Ovary (tissue), 7 donors: ENCODE measurements at regions not wholly inside any gene's neighbourhood (a gene's known extent, or its start where the extent isn't known, plus 50 kb on each side); places are given as distances from the start of the nearest gene placed in this dataset.

Source experiments
- DNase-seq, 5 donors: peaks; one replicate each; pipeline ENCODE4 v3.0.0-alpha.2; 2019 to 2020
- H3K27ac ChIP-seq, 2 donors: fragments of 200-600 bp; one replicate each; pipeline versions ENCODE4 v1.5.1 to v1.8.0; 2019 to 2022
- H3K27me3 ChIP-seq: fragments of 200-600 bp; one replicate; pipeline ENCODE4 v1.8.0; 2022
- H3K36me3 ChIP-seq: fragments of 200-600 bp; sonication (generic); one replicate; pipeline ENCODE4 v1.5.1; 2019
- H3K4me1 ChIP-seq: one replicate; pipeline ENCODE4 v1.8.1; 2013; ENCODE audit warnings: mild to moderate bottlenecking, moderate library complexity; ENCODE audit not compliant: insufficient read depth
- H3K4me3 ChIP-seq: fragments of 200-600 bp; sonication (generic); one replicate; pipeline ENCODE4 v1.5.1; 2017
- H3K9me3 ChIP-seq, 2 donors: fragments of 200-600 bp in 1 of 2; sonication (generic) in 1 of 2; one replicate each; pipeline versions ENCODE4 v1.5.1 to v1.8.1; 2013 to 2019; ENCODE audit warnings: mild to moderate bottlenecking in 1 of 2, moderate library complexity in 1 of 2
- EP300 ChIP-seq: sonication (generic); formaldehyde crosslinking; IDR thresholded peaks from one replicate; pipeline ENCODE4 v1.6.1; 2017; ENCODE audit warnings: antibody characterized with exemption
- POLR2A ChIP-seq: fragments of 450-650 bp; IDR thresholded peaks from one replicate; pipeline ENCODE4 v1.6.1; 2017; ENCODE audit warnings: antibody characterized with exemption, mild to moderate bottlenecking, moderate library complexity
- WGBS, 3 donors: extraction: QIAGEN DNeasy Blood & Tissue Kit in 1 of 3; methylation state at CpG; one replicate each; pipeline versions ENCODE4 v1.1.5 to v1.1.7; 2013 to 2017; 5-methylcytosine and 5-hydroxymethylcytosine counted together
- intact Hi-C, 4 donors: fragments of 100-400 bp; cut with DNase I; formaldehyde crosslinking; loops; one replicate each; pipeline versions ENCODE4 v1.11.0 to v1.15.1; 2022 to 2023
- TF ChIP-seq, protein P1 (sequence below), 3 donors: fragments of 450-650 bp in 2 of 3; fragments of 200-600 bp in 1 of 3; IDR thresholded peaks; one replicate each; pipeline versions ENCODE4 v1.5.1 to v1.8.0; 2016 to 2022; ENCODE audit warnings: antibody characterized with exemption in 3 of 3, mild to moderate bottlenecking in 1 of 3
- donor health status: DM: no; HTN: no; CAD: no; lungs with moderate emphysema.
- donor health status: DM: no; HTN: no; CAD: no.
- donor health status: Bipolar disorder and iron deficiency.
- donor health status: DM: no; HTN: no; CAD: no.
- donor health status: DM: yes; HTN: yes; CAD: no.

- DNase-seq = no peak
- no peak overlapping the region for H3K4me3 ChIP-seq
- H3K27ac ChIP-seq = no peak overlapping the region
- H3K36me3 ChIP-seq = no peaks in the 10 kb centered on the region
- H3K27me3 ChIP-seq = no peaks in the 10 kb centered on the region
- 88 to 94% (median 89%) methylated on average over 15 of the region's 15 CpGs for WGBS, 3 donors
- TF ChIP-seq, protein P1, sequence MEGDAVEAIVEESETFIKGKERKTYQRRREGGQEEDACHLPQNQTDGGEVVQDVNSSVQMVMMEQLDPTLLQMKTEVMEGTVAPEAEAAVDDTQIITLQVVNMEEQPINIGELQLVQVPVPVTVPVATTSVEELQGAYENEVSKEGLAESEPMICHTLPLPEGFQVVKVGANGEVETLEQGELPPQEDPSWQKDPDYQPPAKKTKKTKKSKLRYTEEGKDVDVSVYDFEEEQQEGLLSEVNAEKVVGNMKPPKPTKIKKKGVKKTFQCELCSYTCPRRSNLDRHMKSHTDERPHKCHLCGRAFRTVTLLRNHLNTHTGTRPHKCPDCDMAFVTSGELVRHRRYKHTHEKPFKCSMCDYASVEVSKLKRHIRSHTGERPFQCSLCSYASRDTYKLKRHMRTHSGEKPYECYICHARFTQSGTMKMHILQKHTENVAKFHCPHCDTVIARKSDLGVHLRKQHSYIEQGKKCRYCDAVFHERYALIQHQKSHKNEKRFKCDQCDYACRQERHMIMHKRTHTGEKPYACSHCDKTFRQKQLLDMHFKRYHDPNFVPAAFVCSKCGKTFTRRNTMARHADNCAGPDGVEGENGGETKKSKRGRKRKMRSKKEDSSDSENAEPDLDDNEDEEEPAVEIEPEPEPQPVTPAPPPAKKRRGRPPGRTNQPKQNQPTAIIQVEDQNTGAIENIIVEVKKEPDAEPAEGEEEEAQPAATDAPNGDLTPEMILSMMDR (IDR thresholded peaks at IDR 0.05) = no peak
- TF ChIP-seq POLR2A (no peak), EP300 (no peak)
- no peaks in the 10 kb centered on the region for H3K4me1 ChIP-seq
- intact Hi-C loops = no loop called here
- H3K9me3 ChIP-seq = no peaks in the 10 kb centered on the region
These were observed 307.5 kb upstream of the ANKRD30A start for GRCh38 chr10:36817898-36818297.

DNA sequence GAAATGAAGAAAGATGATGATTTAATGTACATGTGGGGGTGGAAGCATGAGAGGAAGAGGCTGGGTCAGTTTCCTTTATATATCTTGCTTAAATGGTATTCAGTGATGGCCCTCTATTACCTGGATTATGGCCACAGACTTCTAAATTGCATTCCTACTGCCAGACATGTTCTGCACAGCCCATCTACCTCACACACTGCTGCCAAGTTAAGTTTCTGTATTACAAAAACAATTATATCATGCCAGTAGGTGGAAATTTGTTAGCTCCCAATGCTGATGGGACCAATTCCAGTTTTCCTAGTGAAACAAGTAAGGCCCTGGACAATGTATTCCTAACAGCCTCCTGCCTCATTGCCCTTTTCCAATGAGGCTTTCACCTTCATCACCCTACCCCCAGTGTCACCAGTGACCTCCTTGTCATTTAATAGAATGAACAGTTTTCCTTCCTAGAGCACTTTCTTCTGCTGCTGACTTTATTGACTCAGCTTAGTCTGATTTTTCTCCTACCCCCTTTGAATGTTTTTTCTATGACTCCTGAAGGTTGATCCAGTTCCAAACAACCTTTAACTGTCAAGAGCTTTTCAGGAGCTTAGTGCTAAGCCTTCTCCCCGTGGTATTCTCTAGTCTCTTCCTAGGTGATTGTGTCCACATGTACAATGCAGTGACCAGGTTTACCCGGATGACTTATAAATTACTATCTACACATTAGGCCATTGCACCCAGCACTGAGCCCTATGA is 316.6 kb upstream of the ANKRD30A start:
- no peaks in the 10 kb centered on the region for H3K27me3 ChIP-seq
- intact Hi-C loops = no loop called here
- TF ChIP-seq EP300 (no peak), POLR2A (no peak)
- TF ChIP-seq, protein P1 (IDR thresholded peaks at IDR 0.05) = no peak
- 76 to 82% (median 81%) methylated on average over 2 of the region's 2 CpGs for WGBS, 3 donors
- no peak overlapping the region for H3K4me3 ChIP-seq
- no peaks in the 10 kb centered on the region for H3K4me1 ChIP-seq
- no peaks in the 10 kb centered on the region for H3K9me3 ChIP-seq
- H3K36me3 ChIP-seq = no peaks in the 10 kb centered on the region
- no peak overlapping the region for H3K27ac ChIP-seq
- no peak for DNase-seq

- TF ChIP-seq, protein P1 (IDR thresholded peaks at IDR 0.05) = no peak
- TF ChIP-seq EP300 = no peak
- no peak for TF ChIP-seq POLR2A
- no peak for DNase-seq
- Histone ChIP-seq H3K27me3 (no peaks in the 10 kb centered on the region), H3K36me3 (no peaks in the 10 kb centered on the region), H3K27ac (no peak overlapping the region), H3K4me1 (peaks cover 4% of the 10 kb centered on the region), H3K4me3 (no peak overlapping the region), H3K9me3 (no peaks in the 10 kb centered on the region)
- intact Hi-C loops = no loop called here
- 67 to 69% (median 69%) methylated on average over 6 of the region's 6 CpGs for WGBS, 3 donors
These were observed 322.2 kb upstream of the ANKRD30A start for GRCh38 chr10:36803229-36803628.

GRCh38 chr10:36802490-36803153 is 322.8 kb upstream of the ANKRD30A start:
- Histone ChIP-seq H3K27me3 (no peaks in the 10 kb centered on the region), H3K27ac (no peak overlapping the region), H3K4me3 (no peak overlapping the region), H3K36me3 (no peaks in the 10 kb centered on the region), H3K4me1 (peaks cover 4% of the 10 kb centered on the region), H3K9me3 (no peaks in the 10 kb centered on the region)
- intact Hi-C loops = no loop called here
- no peak for DNase-seq
- 9 to 13% (median 11%) methylated on average over 13 of the region's 13 CpGs for WGBS, 3 donors
- TF ChIP-seq POLR2A (no peak), EP300 (no peak)
- TF ChIP-seq, protein P1 (IDR thresholded peaks at IDR 0.05) = no peak
